ENCODE measurements at regions not wholly inside any gene's neighbourhood (a gene's known extent, or its start where the extent isn't known, plus 50 kb on each side); places are given as distances from the start of the nearest gene placed in this dataset.
"Not testable (repeated sequence)": the region's sequence is repeated elsewhere in the genome, so short reads cannot be mapped to it uniquely, and the experiment has no call there.

- ATAC-seq, result no peak
- WGBS, 2 donors (ENCODE audit: low coverage in 1 of 2), result 87 to 92% methylated on average over 5 of the region's 5 CpGs
- Histone ChIP-seq H3K27ac (no peak overlapping the region), H3K4me1 (no peaks in the 10 kb centered on the region), H3K36me3 (no peaks in the 10 kb centered on the region), H3K4me3 (no peak overlapping the region), H3K9me3 (no peaks in the 10 kb centered on the region), H3K27me3 (peaks cover 5% of the 10 kb centered on the region)
- TF ChIP-seq POLR2A (IDR thresholded peaks at IDR 0.05), result no peak
- TF ChIP-seq POLR2AphosphoS5 (IDR thresholded peaks at IDR 0.05), result no peak
- TF ChIP-seq EP300 (IDR thresholded peaks at IDR 0.05), result no peak
- no peak for TF ChIP-seq CTCF (IDR thresholded peaks at IDR 0.05)
Measured at GRCh38 chr3:118806423-118806822, 228.2 kb downstream of the IGSF11 start.

GRCh38 chr3:118807349-118807748, 227.3 kb downstream of the IGSF11 start:
- WGBS, 2 donors (ENCODE audit: low coverage in 1 of 2), result 60 to 83% methylated on average over 1 to 2 of the region's 2 CpGs
- H3K9me3 ChIP-seq, H3K4me1 ChIP-seq, H3K36me3 ChIP-seq, H3K4me3 ChIP-seq, ATAC-seq, H3K27ac ChIP-seq, H3K27me3 ChIP-seq: not testable (repeated sequence)

GRCh38 chr3:118808723-118809122, 225.9 kb downstream of the IGSF11 start:
- WGBS, 2 donors (ENCODE audit: low coverage in 1 of 2), result 47 to 69% methylated on average over 3 to 4 of the region's 6 CpGs
- H3K9me3 ChIP-seq, result no peaks in the 10 kb centered on the region
- no peak for ATAC-seq

DNA sequence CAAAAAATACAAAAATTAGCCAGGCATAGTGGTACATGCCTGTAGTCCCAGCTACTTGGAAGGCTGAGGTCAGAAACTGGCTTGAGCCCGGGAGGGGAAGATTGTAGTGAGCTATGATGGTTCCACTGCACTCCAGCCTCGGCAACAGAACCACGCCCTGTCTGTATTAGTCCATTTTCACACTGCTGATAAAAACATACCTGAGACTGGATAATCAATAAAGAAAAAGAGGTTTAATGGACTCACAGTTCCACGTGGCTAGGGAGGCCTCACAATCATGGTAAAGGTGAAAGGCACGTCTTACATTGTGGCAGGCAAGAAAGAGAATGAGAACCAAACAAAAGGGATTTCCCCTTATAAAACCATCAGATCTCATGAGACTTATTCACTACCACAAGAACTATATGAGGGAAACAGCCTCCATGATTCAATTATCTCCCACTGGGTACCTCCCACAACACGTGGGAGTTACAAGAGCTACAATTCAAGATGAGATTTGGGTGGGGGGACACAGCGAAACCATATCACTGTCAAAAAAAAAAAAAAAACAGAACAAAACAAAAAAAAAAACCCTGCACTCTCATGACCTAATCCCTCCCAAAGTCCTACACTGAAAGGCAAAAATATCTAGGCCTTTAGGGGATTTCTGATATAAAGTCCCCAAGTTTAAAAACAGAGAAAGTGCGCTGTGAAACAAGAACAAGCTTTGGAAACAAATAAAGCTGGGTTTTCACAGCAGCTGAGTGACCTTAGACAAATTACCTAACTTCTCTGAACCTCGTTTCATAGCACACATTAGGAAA, 224.7 kb downstream of the IGSF11 start:
- no peak for ATAC-seq

More at GRCh38 chr3:118808723-118809122, 225.9 kb downstream of the IGSF11 start:
- no peak for TF ChIP-seq CTCF (IDR thresholded peaks at IDR 0.05)
- TF ChIP-seq EP300 (IDR thresholded peaks at IDR 0.05), result no peak
- TF ChIP-seq POLR2AphosphoS5 (IDR thresholded peaks at IDR 0.05), result no peak
- no peak for TF ChIP-seq POLR2A (IDR thresholded peaks at IDR 0.05)
- Histone ChIP-seq H3K4me1 (no peaks in the 10 kb centered on the region), H3K36me3 (no peaks in the 10 kb centered on the region), H3K27me3 (peaks cover 5% of the 10 kb centered on the region), H3K4me3 (no peak overlapping the region), H3K27ac (no peak overlapping the region)

DNA sequence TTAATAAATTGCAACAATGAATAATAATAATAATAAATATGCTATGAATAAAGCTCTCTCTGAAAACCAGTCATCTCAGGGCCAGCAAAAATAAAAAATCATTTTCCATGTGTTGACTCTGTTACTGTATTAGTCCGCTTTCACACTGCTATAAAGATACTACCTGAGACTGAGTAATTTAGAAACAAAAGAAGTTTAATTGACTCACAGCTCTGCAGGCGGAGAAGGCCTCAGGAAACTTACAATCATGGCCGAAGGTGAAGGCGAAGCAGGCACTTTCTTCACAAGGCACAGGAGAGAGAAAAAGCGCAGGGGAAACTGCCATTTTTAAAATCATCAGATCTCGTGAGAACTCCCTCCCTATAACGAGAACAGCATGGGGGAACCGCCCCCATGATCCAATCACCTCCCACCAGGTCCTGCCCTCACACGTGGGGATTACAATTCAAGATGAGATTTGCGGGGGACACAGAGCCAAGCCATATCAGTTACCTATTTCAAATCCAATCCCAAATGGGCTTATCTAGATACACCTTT, 224.1 kb downstream of the IGSF11 start:
- no peaks in the 10 kb centered on the region for H3K4me1 ChIP-seq

More for the DNA sequence above, 224.7 kb downstream of the IGSF11 start:
- Histone ChIP-seq H3K27ac (no peak overlapping the region), H3K27me3 (peaks cover 5% of the 10 kb centered on the region), H3K9me3 (no peaks in the 10 kb centered on the region), H3K36me3 (no peaks in the 10 kb centered on the region), H3K4me3 (no peak overlapping the region), H3K4me1 (no peaks in the 10 kb centered on the region)
- TF ChIP-seq CTCF (IDR thresholded peaks at IDR 0.05) (no peak), POLR2A (IDR thresholded peaks at IDR 0.05) (no peak), POLR2AphosphoS5 (IDR thresholded peaks at IDR 0.05) (no peak), EP300 (IDR thresholded peaks at IDR 0.05) (no peak)
- 80 to 82% methylated on average over 5 to 9 of the region's 9 CpGs for whole genome bisulfite sequencing, 2 donors (ENCODE audit: low coverage in 1 of 2)

More for the DNA sequence above, 224.1 kb downstream of the IGSF11 start:
- 78 to 83% methylated on average over 4 to 7 of the region's 10 CpGs for WGBS, 2 donors (ENCODE audit: low coverage in 1 of 2)
- Histone ChIP-seq H3K36me3 (no peaks in the 10 kb centered on the region), H3K9me3 (no peaks in the 10 kb centered on the region), H3K4me3 (no peak overlapping the region), H3K27ac (no peak overlapping the region), H3K27me3 (peaks cover 5% of the 10 kb centered on the region)
- TF ChIP-seq POLR2A (IDR thresholded peaks at IDR 0.05), result no peak
- TF ChIP-seq EP300 (IDR thresholded peaks at IDR 0.05), result no peak
- no peak for TF ChIP-seq CTCF (IDR thresholded peaks at IDR 0.05)
- TF ChIP-seq POLR2AphosphoS5 (IDR thresholded peaks at IDR 0.05), result no peak
- ATAC-seq, result no peak
